Right cardiac atrium (tissue), 5 donors: ENCODE measurements at regions not wholly inside any gene's neighbourhood (a gene's known extent, or its start where the extent isn't known, plus 50 kb on each side); places are given as distances from the start of the nearest gene placed in this dataset.

Experiments
- ATAC-seq, 2 donors: fragments of 200-7000 bp; cut with Tn5 transposase; one replicate each; pipeline versions ENCODE4 v1.8.0 to v1.9.1; 2020; ENCODE audit warnings: moderate library complexity in 2 of 2, mild to moderate bottlenecking in 1 of 2
- DNase-seq, 3 donors: peaks; one replicate each; pipeline ENCODE4 v3.0.0-alpha.2; 2020
- H3K27ac ChIP-seq: one replicate; pipeline ENCODE4 v1.5.1; 2013; ENCODE audit warnings: mild to moderate bottlenecking, low read length, control low read depth, moderate library complexity
- H3K27me3 ChIP-seq: one replicate; pipeline ENCODE4 v1.6.1; 2013; ENCODE audit not compliant: control insufficient read depth, insufficient read depth
- H3K4me1 ChIP-seq: one replicate; pipeline ENCODE4 v1.6.1; 2013; ENCODE audit warnings: low read length; ENCODE audit not compliant: control insufficient read depth, insufficient read depth
- H3K4me3 ChIP-seq: one replicate; pipeline ENCODE4 v1.5.1; 2013; ENCODE audit warnings: low read length, control low read depth
- H3K9me3 ChIP-seq: one replicate; pipeline ENCODE4 v1.6.1; 2013; ENCODE audit warnings: low read length; ENCODE audit not compliant: control insufficient read depth
- WGBS: extraction: QIAGEN DNeasy Blood & Tissue Kit; methylation state at CpG from one replicate; pipeline ENCODE4 v1.1.7; 2013; 5-methylcytosine and 5-hydroxymethylcytosine counted together
- intact Hi-C, 4 donors: fragments of 100-400 bp; cut with DNase I; formaldehyde crosslinking; loops; one replicate each; pipeline versions ENCODE4 v1.11.0 to v1.14.0; 2022 to 2023
- donor health status: healthy with polysubstance abuse.
- donor health status: DM: no; HTN: yes; CAD: no.
- donor health status: DM: no; HTN: no; CAD: no.
- donor health status: DM: no; HTN: yes; CAD: no; lungs with severe emphysema.
- donor health status: DM: yes; HTN: yes; CAD: no.

- Histone ChIP-seq H3K27ac (no peak overlapping the region), H3K27me3 (no peaks in the 10 kb centered on the region), H3K4me1 (no peaks in the 10 kb centered on the region), H3K9me3 (no peaks in the 10 kb centered on the region), H3K4me3 (no peak overlapping the region)
- whole genome bisulfite sequencing, result 82% methylated on average over 4 of the region's 4 CpGs
- intact Hi-C loops, result no loop called here
- DNase-seq, result no peak
- ATAC-seq, result no peak
Measured at GRCh38 chr1:184919892-184920291, 54.4 kb downstream of the NIBAN1 start.

GRCh38 chr1:184915463-184916090, 58.7 kb downstream of the NIBAN1 start:
- no peak for DNase-seq
- 96% methylated on average over 3 of the region's 3 CpGs for WGBS
- H3K9me3 ChIP-seq, result no peaks in the 10 kb centered on the region
- H3K4me1 ChIP-seq, result peaks cover 2% of the 10 kb centered on the region
- H3K4me3 ChIP-seq, result no peak overlapping the region
- no peak overlapping the region for H3K27ac ChIP-seq
- no peak for ATAC-seq
- intact Hi-C loops, result no loop called here
- H3K27me3 ChIP-seq, result no peaks in the 10 kb centered on the region

- intact Hi-C loops, result no loop called here
- DNase-seq (no peak), ATAC-seq (no peak)
- Histone ChIP-seq H3K27me3 (no peaks in the 10 kb centered on the region), H3K9me3 (no peaks in the 10 kb centered on the region), H3K4me3 (no peak overlapping the region), H3K27ac (no peak overlapping the region), H3K4me1 (peaks cover 2% of the 10 kb centered on the region)
- 67% methylated on average over 4 of the region's 4 CpGs for WGBS
Measured at GRCh38 chr1:184914149-184914548, 60.2 kb downstream of the NIBAN1 start.

GRCh38 chr1:184912392-184912791, 61.9 kb downstream of the NIBAN1 start:
- WGBS, result 90% methylated on average over 3 of the region's 3 CpGs
- Histone ChIP-seq H3K27me3 (no peaks in the 10 kb centered on the region), H3K9me3 (no peaks in the 10 kb centered on the region), H3K4me1 (peaks cover 2% of the 10 kb centered on the region), H3K27ac (no peak overlapping the region), H3K4me3 (no peak overlapping the region)
- ATAC-seq (no peak), DNase-seq (no peak)
- intact Hi-C loops, result no loop called here

- intact Hi-C loops, result no loop called here
- Histone ChIP-seq H3K27me3 (no peaks in the 10 kb centered on the region), H3K4me1 (peaks cover 2% of the 10 kb centered on the region), H3K27ac (no peak overlapping the region), H3K9me3 (no peaks in the 10 kb centered on the region), H3K4me3 (no peak overlapping the region)
- ATAC-seq, result no peak
- no peak for DNase-seq
- WGBS, result 87% methylated on average over 2 of the region's 2 CpGs
Measured at GRCh38 chr1:184911830-184912229, 62.5 kb downstream of the NIBAN1 start.

GRCh38 chr1:184911103-184911745, 63.1 kb downstream of the NIBAN1 start:
- ATAC-seq, result no peak
- no peak overlapping the region for H3K4me3 ChIP-seq
- no peak for DNase-seq
- peaks cover 2% of the 10 kb centered on the region for H3K4me1 ChIP-seq
- no peak overlapping the region for H3K27ac ChIP-seq
- no peaks in the 10 kb centered on the region for H3K9me3 ChIP-seq
- WGBS, result 96% methylated on average over 1 of the region's 1 CpG
- intact Hi-C loops, result no loop called here
- H3K27me3 ChIP-seq, result no peaks in the 10 kb centered on the region

GRCh38 chr1:184910691-184911091, 63.6 kb downstream of the NIBAN1 start:
- peak; percentile 81 to 89 for ATAC-seq
- Histone ChIP-seq H3K27ac (no peak overlapping the region), H3K4me1 (peaks cover 2% of the 10 kb centered on the region)

GRCh38 chr1:184910005-184910404, 64.3 kb downstream of the NIBAN1 start:
- ATAC-seq (no peak), DNase-seq (no peak)
- intact Hi-C loops, result no loop called here
- Histone ChIP-seq H3K4me3 (no peak overlapping the region), H3K27me3 (no peaks in the 10 kb centered on the region), H3K27ac (no peak overlapping the region), H3K4me1 (peaks cover 2% of the 10 kb centered on the region), H3K9me3 (no peaks in the 10 kb centered on the region)
- 88% methylated on average over 2 of the region's 2 CpGs for WGBS

More at GRCh38 chr1:184910691-184911091, 63.6 kb downstream of the NIBAN1 start:
- Histone ChIP-seq H3K9me3 (no peaks in the 10 kb centered on the region), H3K4me3 (no peak overlapping the region), H3K27me3 (no peaks in the 10 kb centered on the region)
- DNase-seq, result peak; percentile 49 to 83 (median 77)
- 39% methylated on average over 3 of the region's 3 CpGs for WGBS
- intact Hi-C loops, result no loop called here

- Histone ChIP-seq H3K4me3 (no peak overlapping the region), H3K27ac (no peak overlapping the region), H3K4me1 (peaks cover 2% of the 10 kb centered on the region), H3K27me3 (no peaks in the 10 kb centered on the region), H3K9me3 (no peaks in the 10 kb centered on the region)
- ATAC-seq, result no peak
- DNase-seq, result no peak
- intact Hi-C loops, result no loop called here
Measured at GRCh38 chr1:184909019-184909418, 65.3 kb downstream of the NIBAN1 start.

- no peak for ATAC-seq
- H3K27me3 ChIP-seq, result no peaks in the 10 kb centered on the region
- no peak overlapping the region for H3K4me3 ChIP-seq
- H3K27ac ChIP-seq, result no peak overlapping the region
- H3K4me1 ChIP-seq, result no peaks in the 10 kb centered on the region
- 78% methylated on average over 2 of the region's 2 CpGs for WGBS
- no peak for DNase-seq
- no peaks in the 10 kb centered on the region for H3K9me3 ChIP-seq
- intact Hi-C loops, result no loop called here
Measured at GRCh38 chr1:184908506-184908905, 65.8 kb downstream of the NIBAN1 start.

GRCh38 chr1:184907500-184907899, 66.8 kb downstream of the NIBAN1 start:
- intact Hi-C loops, result no loop called here
- Histone ChIP-seq H3K27ac (no peak overlapping the region), H3K4me3 (no peak overlapping the region), H3K9me3 (no peaks in the 10 kb centered on the region), H3K27me3 (no peaks in the 10 kb centered on the region), H3K4me1 (no peaks in the 10 kb centered on the region)
- no peak for ATAC-seq
- DNase-seq, result no peak
- 87% methylated on average over 2 of the region's 2 CpGs for WGBS

- Histone ChIP-seq H3K27me3 (no peaks in the 10 kb centered on the region), H3K4me3 (no peak overlapping the region), H3K9me3 (no peaks in the 10 kb centered on the region), H3K27ac (no peak overlapping the region), H3K4me1 (no peaks in the 10 kb centered on the region)
- intact Hi-C loops, result no loop called here
- WGBS, result 39% methylated on average over 1 of the region's 1 CpG
- DNase-seq (no peak), ATAC-seq (no peak)
Measured at GRCh38 chr1:184906761-184907160, 67.5 kb downstream of the NIBAN1 start.
